ENCODE measurements at regions not wholly inside any gene's neighbourhood (a gene's known extent, or its start where the extent isn't known, plus 50 kb on each side); places are given as distances from the start of the nearest gene placed in this dataset.
"Not testable (repeated sequence)": the region's sequence is repeated elsewhere in the genome, so short reads cannot be mapped to it uniquely, and the experiment has no call there.

- DNase-seq (ENCODE audit: low spot score) (no peak), ATAC-seq (no peak)
Measured at GRCh38 chr5:136749016-136749415, 383.7 kb upstream of the TRPC7 start.

- ATAC-seq (no peak), DNase-seq (ENCODE audit: low spot score) (no peak)
Measured at GRCh38 chr5:136743052-136743451, 377.7 kb upstream of the TRPC7 start.

GRCh38 chr5:136740228-136740627, 374.9 kb upstream of the TRPC7 start:
- ATAC-seq (no peak), DNase-seq (ENCODE audit: low spot score) (no peak)

- not testable (repeated sequence) for DNase-seq (ENCODE audit: low spot score); ATAC-seq
Measured at GRCh38 chr5:136739271-136739670, 373.9 kb upstream of the TRPC7 start.

GRCh38 chr5:136738829-136739228, 373.5 kb upstream of the TRPC7 start:
- no peak for DNase-seq (ENCODE audit: low spot score)
- ATAC-seq, result no peak

GRCh38 chr5:136736021-136736420, 370.7 kb upstream of the TRPC7 start:
- ATAC-seq, result no peak
- no peak for DNase-seq (ENCODE audit: low spot score)

GRCh38 chr5:136735611-136736010, 370.3 kb upstream of the TRPC7 start:
- not testable (repeated sequence) for DNase-seq (ENCODE audit: low spot score); ATAC-seq

- ATAC-seq (no peak), DNase-seq (ENCODE audit: low spot score) (no peak)
Measured at GRCh38 chr5:136734628-136735027, 369.3 kb upstream of the TRPC7 start.

GRCh38 chr5:136732751-136733150, 367.4 kb upstream of the TRPC7 start:
- ATAC-seq, result no peak

GRCh38 chr5:136731241-136731900, 366.0 kb upstream of the TRPC7 start:
- ATAC-seq (no peak), DNase-seq (ENCODE audit: low spot score) (no peak)

More at GRCh38 chr5:136732751-136733150, 367.4 kb upstream of the TRPC7 start:
- DNase-seq (ENCODE audit: low spot score), result no peak

- no peak for ATAC-seq
- DNase-seq (ENCODE audit: low spot score), result no peak
Measured at GRCh38 chr5:136730426-136730825, 365.1 kb upstream of the TRPC7 start.

GRCh38 chr5:136729901-136730355, 364.6 kb upstream of the TRPC7 start:
- DNase-seq (ENCODE audit: low spot score), result no peak
- ATAC-seq, result no peak

GRCh38 chr5:136726506-136726905, 361.2 kb upstream of the TRPC7 start:
- no peak for DNase-seq (ENCODE audit: low spot score)
- no peak for ATAC-seq

- DNase-seq (ENCODE audit: low spot score) (no peak), ATAC-seq (no peak)
Measured at GRCh38 chr5:136724161-136724560, 358.8 kb upstream of the TRPC7 start.

GRCh38 chr5:136722581-136722980, 357.2 kb upstream of the TRPC7 start:
- no peak for ATAC-seq
- DNase-seq (ENCODE audit: low spot score), result no peak

- no peak for ATAC-seq
- no peak for DNase-seq (ENCODE audit: low spot score)
Measured at GRCh38 chr5:136722086-136722485, 356.7 kb upstream of the TRPC7 start.

GRCh38 chr5:136720674-136721073, 355.3 kb upstream of the TRPC7 start:
- DNase-seq (ENCODE audit: low spot score) (no peak), ATAC-seq (no peak)

- DNase-seq (ENCODE audit: low spot score), result no peak
- no peak for ATAC-seq
Measured at GRCh38 chr5:136717917-136718316, 352.6 kb upstream of the TRPC7 start.

- no peak for ATAC-seq
- DNase-seq (ENCODE audit: low spot score), result no peak
Measured at GRCh38 chr5:136714286-136714685, 348.9 kb upstream of the TRPC7 start.

GRCh38 chr5:136712628-136713027, 347.3 kb upstream of the TRPC7 start:
- DNase-seq (ENCODE audit: low spot score) (no peak), ATAC-seq (no peak)

GRCh38 chr5:136710834-136711233, 345.5 kb upstream of the TRPC7 start:
- DNase-seq (ENCODE audit: low spot score) (no peak), ATAC-seq (no peak)

GRCh38 chr5:136703706-136704105, 338.4 kb upstream of the TRPC7 start:
- no peak for DNase-seq (ENCODE audit: low spot score)
- ATAC-seq, result no peak

GRCh38 chr5:136703036-136703435, 337.7 kb upstream of the TRPC7 start:
- ATAC-seq (no peak), DNase-seq (ENCODE audit: low spot score) (no peak)

Data from left lobe of liver (tissue), 2 donors.